ENCODE measurements at regions not wholly inside any gene's neighbourhood (a gene's known extent, or its start where the extent isn't known, plus 50 kb on each side); places are given as distances from the start of the nearest gene placed in this dataset.
"Not testable (repeated sequence)": the region's sequence is repeated elsewhere in the genome, so short reads cannot be mapped to it uniquely, and the experiment has no call there.

- DNase-seq, result peak; percentile 91
These were observed 94.7 kb downstream of the PPIAL4G start for GRCh38 chr1:148388260-148389026.

DNA sequence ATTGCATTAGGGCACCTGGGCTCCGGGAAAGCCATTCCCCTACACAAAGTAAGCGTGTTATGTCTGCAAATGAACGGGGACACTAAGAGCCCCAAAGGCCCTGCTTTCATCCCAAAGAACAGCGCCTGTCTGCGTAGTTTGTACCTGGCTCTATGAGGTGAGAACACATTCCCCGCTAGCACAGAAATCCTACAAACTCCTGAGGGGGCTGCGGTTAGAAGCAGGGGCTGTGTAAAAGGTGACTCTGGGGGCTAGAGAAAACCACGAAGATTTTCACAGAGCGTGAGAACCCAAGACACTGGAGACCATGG, 95.2 kb downstream of the PPIAL4G start:
- POLR2A ChIA-PET (ENCODE audit: unreplicated experiment); H3K14ac ChIP-seq (replicated peaks; ENCODE audit: low read depth, low read length); H3K36me3 ChIP-seq (ENCODE audit: control insufficient read depth, insufficient read depth, low read length); H2BK15ac ChIP-seq (ENCODE audit: low read depth, low read length); H3K23ac ChIP-seq (ENCODE audit: low read depth, low read length); H3K18ac ChIP-seq (ENCODE audit: low read depth, low read length); H3K27me3 ChIP-seq (ENCODE audit: control insufficient read depth, insufficient read depth, low read length); H2AK5ac ChIP-seq (ENCODE audit: low read depth, low read length); H3K27ac ChIP-seq (ENCODE audit: insufficient read depth, low read length); H2BK5ac ChIP-seq (ENCODE audit: low read depth, low read length, poor library complexity, severe bottlenecking); dilution Hi-C loops (cut with HindIII; ENCODE audit: low sequenced_read_pairs, unreplicated experiment); H3K4ac ChIP-seq (ENCODE audit: low read depth, low read length); in situ Hi-C loops (cut with MboI; ENCODE audit: low sequenced_read_pairs); DNase-seq; H4K20me1 ChIP-seq (ENCODE audit: insufficient read depth, low read length); intact Hi-C loops (cut with micrococcal nuclease); H3K79me1 ChIP-seq (ENCODE audit: low read depth in 1 of 2, low read length in 2 of 2); H2BK120ac ChIP-seq (ENCODE audit: low read depth, low read length); BruUV-seq (replicated peaks); H3K9me1 ChIP-seq (ENCODE audit: insufficient read depth, low read length); H4K91ac ChIP-seq (ENCODE audit: insufficient read depth, low read depth, low read length); H3K4me1 ChIP-seq (ENCODE audit: control insufficient read depth, insufficient read depth, low read length); H3K9me3 ChIP-seq (ENCODE audit: control insufficient read depth, insufficient read depth, low read length); H2BK20ac ChIP-seq (ENCODE audit: low read depth, low read length); ATAC-seq (ENCODE audit: low read depth); CTCF ChIA-PET; H3K56ac ChIP-seq (ENCODE audit: extremely low read depth, insufficient read depth, low read length): not testable (repeated sequence)
- Histone ChIP-seq H3K9ac (ENCODE audit: low read depth, low read length) (peak overlapping the region; percentile 52), H2AK9ac (replicated peaks; ENCODE audit: low read depth, low read length, poor library complexity) (peak overlapping the region; percentile 33), H4K8ac (ENCODE audit: low read depth in 2 of 2, low read length in 2 of 2) (peak overlapping the region; percentile 69 to 83; a peak in 2 of 4 replicates), H3K4me2 (ENCODE audit: low read depth, low read length) (peak overlapping the region; percentile 85), H2AFZ (replicated peaks; ENCODE audit: low read length, poor library complexity) (peak overlapping the region; percentile 97), H4K5ac (ENCODE audit: low read depth, low read length) (0 out of 2 replicates have a peak overlapping the region, but pooled peaks have one; percentile 4), H3K4me3 (ENCODE audit: insufficient read depth, low read depth, low read length) (peak overlapping the region; percentile 87)
- WGBS, 2 experiments (ENCODE audit: extremely low coverage in 2 of 2, insufficient read length in 1 of 2), result no CpG with 5 or more reads among the region's 9 CpGs

More at GRCh38 chr1:148388260-148389026, 94.7 kb downstream of the PPIAL4G start:
- H3K4me3 ChIP-seq (ENCODE audit: insufficient read depth, low read depth, low read length), result peak overlapping the region; percentile 87
- peak overlapping the region; percentile 52 for H3K9ac ChIP-seq (ENCODE audit: low read depth, low read length)
- no peak overlapping the region; the same call in 2 of the 3 replicates for H2BK15ac ChIP-seq (ENCODE audit: low read depth, low read length)
- no peaks in the 10 kb centered on the region for H3K9me3 ChIP-seq (ENCODE audit: control insufficient read depth, insufficient read depth, low read length)
- H2BK20ac ChIP-seq (ENCODE audit: low read depth, low read length), result no peak overlapping the region
- peak overlapping the region; percentile 85 for H3K4me2 ChIP-seq (ENCODE audit: low read depth, low read length)
- dilution Hi-C loops (cut with HindIII; ENCODE audit: low sequenced_read_pairs, unreplicated experiment) (no loop called here), intact Hi-C loops (cut with micrococcal nuclease) (no loop called here), in situ Hi-C loops (cut with MboI; ENCODE audit: low sequenced_read_pairs) (no loop called here)
- ChIA-PET CTCF (no interaction called here), POLR2A (ENCODE audit: unreplicated experiment) (no interaction called here)
- H2AK9ac ChIP-seq (replicated peaks; ENCODE audit: low read depth, low read length, poor library complexity), result peak overlapping the region; percentile 33
- H3K27ac ChIP-seq (ENCODE audit: insufficient read depth, low read length), result peak overlapping the region; percentile 71
- TF ChIP-seq ELK1 (IDR thresholded peaks at IDR 0.05; ENCODE audit: borderline replicate concordance, low read depth, low read length) (no peak), POLR2A (IDR thresholded peaks at IDR 0.05; ENCODE audit: low read depth, low read length) (peak; percentile 93), MAZ (IDR thresholded peaks at IDR 0.05; ENCODE audit: borderline replicate concordance, low read depth, low read length) (peak; percentile 52; the same call in 1 of the 2 replicates), BHLHE40 (IDR thresholded peaks at IDR 0.05; ENCODE audit: low read depth, low read length) (no peak), RAD21 (IDR thresholded peaks at IDR 0.05; ENCODE audit: low read length) (no peak), CEBPB (IDR thresholded peaks at IDR 0.05; ENCODE audit: low read depth, low read length) (peak; percentile 48)
- no peaks in the 10 kb centered on the region for H3K9me1 ChIP-seq (ENCODE audit: insufficient read depth, low read length)
- no peaks in the 10 kb centered on the region; the same call in 1 of the 2 replicates for H3K27me3 ChIP-seq (ENCODE audit: control insufficient read depth, insufficient read depth, low read length)
- H3K14ac ChIP-seq (replicated peaks; ENCODE audit: low read depth, low read length), result peak overlapping the region; percentile 80; the same call in 1 of the 2 replicates
- peak overlapping the region; percentile 46; the same call in 1 of the 2 replicates for H3K56ac ChIP-seq (ENCODE audit: extremely low read depth, insufficient read depth, low read length)
- peak overlapping the region; percentile 71 for H3K4ac ChIP-seq (ENCODE audit: low read depth, low read length)
- no peaks in the 10 kb centered on the region for H3K36me3 ChIP-seq (ENCODE audit: control insufficient read depth, insufficient read depth, low read length)
- no peak overlapping the region for H2AK5ac ChIP-seq (ENCODE audit: low read depth, low read length)
- peak overlapping the region; percentile 91 for H4K5ac ChIP-seq (ENCODE audit: low read depth, low read length)
- no peaks in the 10 kb centered on the region for H3K4me1 ChIP-seq (ENCODE audit: control insufficient read depth, insufficient read depth, low read length)
- no peaks in the 10 kb centered on the region for H4K20me1 ChIP-seq (ENCODE audit: insufficient read depth, low read length)
- peak overlapping the region; percentile 69 to 93 for H4K8ac ChIP-seq (ENCODE audit: low read depth in 2 of 2, low read length in 2 of 2)
- peak overlapping the region; percentile 59 for H2BK120ac ChIP-seq (ENCODE audit: low read depth, low read length)
- WGBS, 2 experiments (ENCODE audit: extremely low coverage in 2 of 2, insufficient read length in 1 of 2), result 0% methylated on average over 17 of the region's 40 CpGs; no CpG with 5 or more reads in 1 of the 2 experiments
- H2AFZ ChIP-seq (replicated peaks; ENCODE audit: low read length, poor library complexity), result peak overlapping the region; percentile 97
- ATAC-seq (ENCODE audit: low read depth), result peak; percentile 95
- H4K91ac ChIP-seq (ENCODE audit: insufficient read depth, low read depth, low read length), result no peak overlapping the region; the same call in 1 of the 2 replicates
- peak overlapping the region; percentile 13; the same call in 1 of the 2 replicates for H3K23ac ChIP-seq (ENCODE audit: low read depth, low read length)
- no TSS peak for BruUV-seq (replicated peaks)
- 0 out of 4 replicates have a peak, but pooled peaks cover 0 to 3% of the 10 kb centered on the region in 2 experiments for H3K79me1 ChIP-seq (ENCODE audit: low read depth in 1 of 2, low read length in 2 of 2)
- peak overlapping the region; percentile 89 for H2BK5ac ChIP-seq (ENCODE audit: low read depth, low read length, poor library complexity, severe bottlenecking)
- H3K18ac ChIP-seq (ENCODE audit: low read depth, low read length), result peak overlapping the region; percentile 39; the same call in 1 of the 2 replicates

Measured in IMR-90 (cell line).